T follicular helper cell (primary cell): ENCODE measurements at regions not wholly inside any gene's neighbourhood (a gene's known extent, or its start where the extent isn't known, plus 50 kb on each side); places are given as distances from the start of the nearest gene placed in this dataset.
"Not testable (repeated sequence)": the region's sequence is repeated elsewhere in the genome, so short reads cannot be mapped to it uniquely, and the experiment has no call there.

Experiments used
- DNase-seq: peaks from one replicate; pipeline ENCODE4 v3.0.0-alpha.2; 2020; ENCODE audit warnings: low read depth

DNA sequence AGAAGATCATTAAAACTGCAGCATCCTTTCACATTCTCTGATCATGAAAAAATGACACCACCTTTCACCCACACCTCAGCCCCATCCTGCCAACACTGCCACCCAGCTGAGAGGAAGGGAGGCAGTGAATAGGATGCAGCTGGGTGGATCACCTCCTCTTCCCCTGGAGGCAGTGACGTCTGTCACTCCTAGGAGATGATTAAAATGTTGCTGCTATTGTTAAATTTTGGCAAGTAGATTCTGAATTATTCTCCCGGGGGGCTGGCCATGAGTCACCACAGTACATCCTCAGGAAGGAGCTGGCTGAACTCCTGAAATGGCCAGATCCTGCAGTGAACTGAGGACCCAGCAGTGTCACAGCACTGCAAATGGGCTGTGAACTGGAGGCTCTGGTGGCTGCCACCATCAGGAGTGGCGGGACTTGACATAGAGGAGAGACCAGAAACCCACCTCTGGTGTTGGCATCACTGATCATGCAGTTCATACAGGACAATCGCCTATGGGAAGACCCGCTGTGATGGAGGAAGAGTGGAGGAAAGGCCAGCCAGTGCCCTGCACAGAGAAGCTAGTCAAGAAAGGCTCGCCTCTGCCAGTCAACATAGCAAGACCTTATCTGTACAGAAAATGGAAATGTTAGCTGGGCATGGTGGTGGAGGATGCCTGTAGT is 199.1 kb downstream of the FAM43A start:
- DNase-seq = no peak

DNA sequence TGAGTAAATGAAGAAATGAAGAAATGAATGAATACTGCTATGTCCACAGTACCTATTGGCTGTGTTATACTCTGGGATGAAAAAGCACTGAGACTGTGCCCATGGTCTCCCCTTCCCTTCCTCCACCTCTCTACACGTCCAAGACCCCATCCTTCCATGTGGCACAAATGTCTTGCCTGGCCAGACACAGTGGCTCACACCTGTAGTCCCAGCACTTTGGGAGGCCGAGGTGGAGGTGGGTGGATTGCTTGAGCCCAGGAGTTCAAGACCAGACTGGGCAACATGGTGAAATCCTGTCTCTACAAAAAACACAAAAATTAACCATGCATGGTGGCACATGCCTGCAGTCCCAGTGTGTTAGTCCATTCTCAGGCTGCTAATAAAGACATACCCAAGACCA is 200.1 kb downstream of the FAM43A start:
- no peak for DNase-seq

DNA sequence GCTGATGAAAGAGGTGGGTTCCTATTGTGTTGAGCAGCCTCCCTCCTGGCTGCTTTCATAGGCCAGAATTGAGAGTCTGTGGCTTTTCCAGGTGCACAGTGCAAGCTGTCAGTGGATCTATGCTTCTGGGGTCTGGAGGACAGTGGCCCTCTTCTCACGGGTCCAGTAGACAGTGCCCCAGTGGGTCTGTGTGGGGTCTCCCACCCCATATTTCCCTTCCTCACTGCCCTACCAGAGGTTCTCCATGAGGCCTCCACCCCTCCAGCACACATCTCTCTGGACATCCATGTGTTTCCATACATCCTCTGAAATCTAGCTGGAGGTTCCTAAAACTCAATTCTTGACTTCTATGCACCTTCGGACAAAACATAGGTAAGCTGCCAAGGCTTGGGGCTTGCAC is 201.2 kb downstream of the FAM43A start:
- no peak for DNase-seq

DNA sequence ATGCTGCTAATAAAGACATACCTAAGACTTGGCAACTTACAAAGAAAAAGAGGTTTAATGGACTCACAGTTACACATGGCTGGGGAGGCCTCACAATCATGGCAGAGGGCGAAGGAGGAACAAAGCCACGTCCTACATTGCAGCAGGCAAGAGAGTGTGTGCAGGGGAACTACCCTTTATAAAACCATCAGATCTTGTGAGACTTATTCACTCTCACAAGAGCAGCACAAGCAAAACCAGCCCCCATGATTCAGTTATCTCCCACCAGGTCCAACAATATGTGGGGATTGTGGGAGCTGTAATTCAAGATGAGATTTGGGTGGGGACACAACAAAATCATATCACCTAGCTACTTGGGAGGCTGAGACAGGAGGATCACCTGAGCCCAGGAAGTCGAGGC is 202.4 kb downstream of the FAM43A start:
- DNase-seq = not testable (repeated sequence)

DNA sequence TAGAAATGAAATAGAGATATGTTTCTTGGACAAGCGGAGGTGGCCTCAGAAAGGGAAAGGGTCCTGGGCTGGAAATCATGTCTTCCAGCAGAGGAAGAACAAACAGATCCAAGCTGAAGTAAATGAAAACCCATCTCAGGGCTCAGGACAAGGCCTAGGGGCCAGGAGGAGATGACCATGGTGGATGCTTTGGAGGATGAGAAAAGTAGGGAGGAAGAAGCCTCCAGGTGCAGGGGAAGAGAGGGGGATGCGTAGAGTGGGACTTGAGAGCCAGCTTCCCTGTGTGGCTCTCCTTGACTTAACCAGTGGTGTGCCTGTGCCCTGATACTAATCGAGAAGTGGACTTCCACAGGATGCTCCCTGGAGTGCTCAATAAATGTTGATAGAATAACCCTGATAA is 203.2 kb downstream of the FAM43A start:
- no peak for DNase-seq

DNA sequence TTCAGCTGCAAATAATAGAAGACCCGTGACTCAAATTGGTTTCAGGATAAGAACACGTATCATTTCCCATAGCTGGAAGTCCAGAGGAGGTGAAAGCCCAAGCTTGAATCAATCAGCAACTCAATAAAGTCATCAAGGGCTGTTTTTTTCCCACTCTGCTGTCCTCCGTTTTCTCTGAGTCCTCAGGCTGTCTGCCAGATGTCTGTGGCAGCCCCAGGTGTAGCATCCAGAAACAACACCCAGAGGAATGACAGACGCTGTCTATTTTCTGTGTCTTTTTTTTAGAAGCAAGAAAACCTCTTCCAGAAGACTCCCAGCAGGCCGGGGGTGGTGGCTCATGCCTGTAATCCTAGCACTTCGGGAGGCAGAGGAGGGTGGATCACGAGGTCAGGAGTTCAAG is 204.4 kb downstream of the FAM43A start:
- DNase-seq = no peak

DNA sequence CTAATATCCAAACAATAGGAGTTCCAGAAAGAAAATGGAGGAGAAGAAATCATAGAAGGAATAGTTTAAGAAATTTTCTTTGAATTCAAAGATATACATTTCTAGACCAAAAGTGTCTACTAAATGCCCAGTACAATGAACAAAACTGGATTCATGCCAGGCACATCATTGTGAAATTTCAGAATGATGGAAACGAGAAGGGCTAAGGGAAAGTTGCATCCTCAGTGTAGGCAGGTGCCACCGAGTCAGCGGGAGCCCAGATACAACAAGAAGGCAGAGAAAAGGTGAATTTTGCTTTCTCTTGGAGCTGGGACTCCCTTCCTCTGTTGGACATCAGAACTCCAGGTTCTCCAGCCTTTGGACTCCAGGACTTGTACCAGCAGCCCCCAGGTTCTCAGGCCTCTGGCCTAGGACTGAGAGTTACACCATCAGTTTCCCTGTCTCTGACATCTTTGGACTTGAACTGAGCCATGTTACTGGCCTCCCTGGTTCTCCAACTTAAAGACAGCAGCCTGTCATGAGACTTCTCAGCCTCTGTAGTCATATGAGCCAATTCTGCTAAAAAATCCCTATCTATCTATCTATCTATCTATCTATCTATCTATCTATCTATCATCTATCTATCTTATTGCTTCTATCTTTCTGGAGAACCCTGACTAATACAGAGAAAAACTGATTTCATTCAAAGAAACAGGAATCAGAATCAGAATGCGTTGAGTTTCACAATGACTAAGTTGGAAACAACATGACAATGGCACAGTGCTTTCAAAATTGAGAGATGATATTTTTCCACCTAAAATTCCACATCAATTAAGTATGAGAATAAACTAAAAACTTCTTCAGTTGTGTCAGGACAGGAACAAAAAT is 207.7 kb downstream of the FAM43A start:
- no peak for DNase-seq

DNA sequence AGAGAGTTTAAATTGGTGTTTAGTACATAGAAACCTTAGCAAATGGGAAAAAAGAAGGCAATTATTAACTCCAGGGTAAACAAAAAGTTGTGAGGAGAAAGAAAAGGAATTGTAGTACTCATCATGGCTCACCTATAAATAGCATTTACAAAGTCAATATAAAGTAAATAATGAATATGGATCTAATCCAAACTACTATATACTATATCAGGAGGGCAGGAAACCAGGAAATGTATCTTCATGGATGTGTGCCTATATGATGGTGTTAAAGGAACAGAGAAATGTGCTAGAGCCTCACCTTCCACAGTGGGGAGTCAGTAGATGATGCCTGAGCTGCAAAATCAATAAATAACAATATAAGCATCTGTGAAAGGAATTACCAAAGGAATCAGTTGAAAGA is 208.9 kb downstream of the FAM43A start:
- no peak for DNase-seq

DNA sequence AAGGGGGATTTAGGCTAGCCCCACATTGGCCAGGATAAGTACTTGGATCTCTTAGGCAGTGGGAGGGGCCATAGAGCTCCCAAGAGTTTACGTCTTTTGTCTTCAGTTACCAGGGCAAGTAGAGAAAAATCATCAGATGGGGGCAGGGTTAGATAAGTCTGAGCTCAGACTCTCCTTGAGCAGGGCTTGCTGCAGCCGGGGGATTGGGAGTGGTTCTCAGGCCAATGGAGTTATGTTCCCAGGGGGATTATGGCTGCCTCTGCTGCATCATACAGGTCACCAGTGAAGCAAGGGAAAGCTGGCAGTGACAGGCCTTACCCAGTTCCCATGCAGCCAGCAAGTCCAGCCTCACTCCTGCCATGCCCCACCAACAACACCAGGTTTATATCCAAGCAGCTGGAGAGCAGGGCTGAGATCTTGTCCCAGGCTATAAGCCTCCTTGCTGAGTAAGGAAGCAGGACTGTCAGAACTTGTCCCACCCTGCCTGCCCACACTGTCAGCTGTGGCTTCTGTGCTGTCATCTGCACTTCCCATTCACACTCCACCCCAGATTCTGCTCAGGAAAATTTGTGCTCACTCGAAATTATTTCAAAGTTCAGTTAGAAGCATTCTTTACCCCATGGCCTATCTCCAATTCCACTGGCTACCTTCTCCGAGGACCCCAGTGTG is 215.3 kb downstream of the FAM43A start:
- no peak for DNase-seq

DNA sequence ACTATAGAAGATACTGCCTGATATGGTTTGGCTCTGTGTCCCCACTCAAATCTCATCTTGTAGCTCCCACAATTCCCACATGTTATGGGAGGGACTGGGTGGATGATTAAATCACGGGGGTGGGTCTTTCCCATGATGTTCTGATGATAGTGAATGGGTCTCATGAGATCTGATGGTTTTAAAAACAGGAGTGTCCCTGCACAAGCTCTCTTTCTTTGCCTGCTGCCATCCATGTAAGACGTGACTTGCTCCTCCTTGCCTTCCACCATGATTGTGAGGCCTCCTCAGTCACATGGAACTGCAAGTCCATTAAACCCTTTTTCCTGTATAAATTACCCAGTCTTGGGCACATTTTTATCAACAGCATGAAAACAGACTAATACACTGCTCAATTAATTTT is 217.8 kb downstream of the FAM43A start:
- not testable (repeated sequence) for DNase-seq

DNA sequence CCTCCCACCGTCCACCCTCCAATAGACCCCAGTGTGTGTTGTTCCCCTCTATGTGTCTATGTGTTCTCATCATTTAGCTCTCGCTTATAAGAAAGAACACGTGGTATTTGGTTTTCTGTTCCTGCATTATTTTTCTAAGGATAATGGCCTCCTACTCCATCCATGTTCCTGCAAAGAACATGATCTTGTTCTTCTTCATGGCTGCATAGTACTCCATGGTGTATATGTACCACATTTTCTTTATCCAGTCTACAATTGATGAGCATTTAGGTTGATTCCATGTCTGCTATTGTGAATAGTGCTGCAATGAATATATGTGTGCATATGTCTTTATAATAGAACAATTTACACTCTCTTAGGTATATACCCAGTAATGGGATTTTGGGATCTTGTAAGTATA is 219.3 kb downstream of the FAM43A start:
- DNase-seq = not testable (repeated sequence)

DNA sequence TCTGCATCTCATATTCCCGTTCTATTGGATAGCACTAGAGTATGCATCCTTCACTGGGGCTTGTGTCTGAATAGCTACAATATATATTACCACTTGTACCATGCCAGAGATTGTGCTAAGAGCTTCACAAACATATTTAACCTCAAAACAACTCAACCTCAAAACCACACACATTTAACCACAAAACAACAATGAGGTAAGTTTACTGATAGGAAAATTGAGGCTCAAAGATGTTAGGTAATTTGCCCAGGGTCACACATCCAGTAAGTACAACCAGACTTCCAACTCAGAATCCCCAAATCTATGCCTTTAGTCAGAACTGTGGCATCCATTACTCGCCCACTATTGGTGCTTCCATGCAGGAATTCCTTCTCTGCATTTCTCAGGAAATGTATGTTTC is 220.0 kb downstream of the FAM43A start:
- DNase-seq = no peak

DNA sequence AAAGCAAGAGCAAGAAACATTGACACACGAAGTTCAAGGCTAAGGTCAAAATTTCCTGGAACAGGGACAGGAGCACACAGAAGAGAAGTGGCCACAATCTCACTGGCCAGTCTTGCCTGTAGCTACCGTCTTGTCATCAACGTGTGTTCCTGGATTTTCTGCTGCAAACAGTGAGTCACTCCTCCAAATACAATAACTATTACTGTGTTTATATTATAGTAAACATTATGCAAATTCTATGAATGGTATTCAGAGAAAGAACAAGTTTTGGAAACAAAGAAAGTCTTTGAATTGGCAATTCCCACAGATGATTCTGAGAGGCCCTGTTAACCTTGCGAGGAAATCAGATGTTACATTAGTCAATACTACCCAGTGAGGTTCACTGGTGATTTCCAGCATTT is 220.5 kb downstream of the FAM43A start:
- no peak for DNase-seq

DNA sequence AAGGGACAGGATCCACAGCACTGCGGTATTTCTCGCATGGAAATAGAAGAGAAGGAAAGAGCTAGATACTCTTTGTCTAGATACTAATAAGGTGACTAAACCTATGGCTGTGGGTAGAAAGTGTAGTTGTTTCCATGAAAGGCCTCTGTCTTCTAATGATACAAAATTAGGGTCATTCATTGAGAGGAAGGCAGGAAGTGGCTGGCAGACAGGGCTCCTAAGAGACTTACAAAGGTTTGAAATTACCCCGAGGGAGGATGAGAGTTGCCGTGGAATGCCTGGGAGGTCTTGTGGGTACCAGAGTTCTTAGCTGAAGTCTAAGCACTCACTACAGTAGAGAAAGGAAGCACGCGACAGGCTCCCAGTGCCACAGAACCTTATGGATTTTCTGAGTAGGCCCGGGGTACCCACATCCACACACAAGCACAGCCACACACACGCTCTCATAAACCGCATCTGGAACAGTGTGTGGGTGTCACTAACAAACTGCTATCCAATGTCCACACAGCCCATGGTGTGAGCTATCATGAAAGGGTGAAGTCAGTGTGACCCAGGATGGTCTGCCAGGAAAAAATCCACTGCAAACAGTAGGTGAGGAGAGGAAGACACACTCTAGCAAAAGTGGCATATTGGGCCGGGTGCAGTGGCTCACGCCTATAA is 221.4 kb downstream of the FAM43A start:
- no peak for DNase-seq

DNA sequence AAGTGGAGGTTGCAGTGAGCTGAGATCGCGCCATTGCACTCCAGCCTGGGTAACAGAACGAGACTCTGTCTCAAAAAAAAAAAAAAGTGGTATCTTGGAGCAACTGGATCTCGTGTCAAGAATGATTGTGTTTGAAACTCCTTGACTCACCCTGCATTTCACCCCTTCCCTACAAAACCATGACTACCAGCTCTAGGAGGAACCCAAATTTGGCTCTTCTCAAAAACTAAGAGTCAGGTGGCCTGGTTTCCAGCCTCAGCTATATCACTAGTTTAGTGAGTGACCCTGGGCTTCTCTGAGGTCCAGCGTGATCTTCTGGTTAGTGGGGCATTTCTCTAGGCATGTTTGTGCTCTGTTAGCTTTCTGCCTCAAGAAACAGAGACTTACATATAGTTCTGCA is 222.1 kb downstream of the FAM43A start:
- DNase-seq = no peak

DNA sequence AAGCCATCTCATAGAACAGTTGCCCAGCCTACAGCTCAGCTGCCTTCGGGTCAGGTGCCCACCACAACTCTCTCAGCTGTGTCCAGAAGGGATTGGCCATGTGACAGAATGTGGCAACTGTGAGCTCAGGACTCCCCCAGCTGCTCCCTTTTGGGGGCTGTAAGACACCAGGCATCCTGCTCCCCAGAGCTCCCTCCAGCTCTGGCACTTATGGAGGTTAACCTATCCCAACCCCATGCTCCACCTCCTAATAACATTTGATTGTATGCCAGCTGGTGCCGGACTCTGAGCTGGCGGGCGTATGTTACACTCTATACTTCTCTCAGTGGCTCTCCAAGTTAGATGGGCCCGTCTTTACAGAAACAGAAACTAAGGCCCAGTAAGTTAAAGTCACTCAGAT is 222.8 kb downstream of the FAM43A start:
- DNase-seq = no peak

DNA sequence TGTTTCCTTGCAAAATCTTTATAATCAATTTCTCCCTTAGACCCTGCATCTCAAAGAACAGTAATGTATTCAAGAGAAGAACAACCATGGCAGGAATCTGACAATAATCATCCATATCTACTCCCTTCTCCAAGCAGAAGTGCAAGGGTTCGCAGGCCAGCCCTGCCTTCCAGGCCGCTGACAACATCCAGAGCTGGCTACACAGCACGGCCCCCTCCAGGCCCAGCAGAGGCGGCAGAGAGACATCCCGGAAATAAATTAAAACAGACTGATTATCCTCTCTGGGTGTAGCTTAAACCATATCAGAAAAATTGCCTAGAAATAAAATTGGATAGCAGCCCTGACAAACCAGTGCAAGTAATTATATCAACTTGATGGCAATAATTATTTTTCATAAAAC is 223.3 kb downstream of the FAM43A start:
- DNase-seq = no peak

DNA sequence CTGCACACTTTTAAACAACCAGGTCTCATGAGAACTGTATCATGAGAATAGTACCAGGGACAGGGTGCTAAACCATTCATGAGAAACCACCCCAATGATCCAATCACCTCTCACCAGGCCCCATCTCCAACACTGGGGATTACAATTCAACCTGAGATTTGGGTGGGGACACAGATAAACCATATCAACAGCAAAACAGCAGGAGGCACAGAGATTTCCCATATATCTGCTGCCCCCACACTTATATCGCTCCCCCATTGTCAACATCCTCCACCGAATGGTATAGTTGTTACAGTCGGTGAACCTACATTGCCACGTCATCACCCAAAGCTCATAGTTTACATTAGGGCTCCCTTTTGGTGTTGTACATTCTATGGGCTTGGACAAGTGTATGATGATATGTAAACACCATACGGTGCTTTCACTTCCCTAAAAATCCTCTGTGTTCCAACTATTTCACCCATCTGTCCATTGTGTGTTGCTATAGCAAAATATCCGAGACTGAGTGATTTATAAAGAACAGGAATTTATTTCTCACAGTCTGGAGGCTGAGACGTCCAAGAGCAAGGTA is 224.8 kb downstream of the FAM43A start:
- no peak for DNase-seq

DNA sequence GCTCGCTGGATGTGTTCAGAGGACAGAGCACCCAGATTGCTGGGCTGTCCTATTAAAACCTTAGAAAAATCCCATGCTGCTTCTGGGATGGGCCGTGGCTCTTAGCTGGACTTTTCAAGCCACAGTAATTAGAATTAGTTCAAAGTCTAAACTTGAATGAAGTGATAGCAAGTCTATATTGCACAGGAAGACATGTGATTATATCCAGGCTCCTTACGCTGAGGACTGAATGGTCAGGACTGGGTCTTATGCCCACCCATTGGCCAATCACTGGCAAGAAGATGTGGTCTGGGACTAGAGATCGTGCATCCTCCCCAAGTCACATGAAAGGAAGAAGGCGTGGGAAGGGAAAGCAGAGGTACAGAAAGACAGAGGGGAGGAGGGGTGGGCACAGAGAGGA is 227.6 kb downstream of the FAM43A start:
- DNase-seq = no peak

DNA sequence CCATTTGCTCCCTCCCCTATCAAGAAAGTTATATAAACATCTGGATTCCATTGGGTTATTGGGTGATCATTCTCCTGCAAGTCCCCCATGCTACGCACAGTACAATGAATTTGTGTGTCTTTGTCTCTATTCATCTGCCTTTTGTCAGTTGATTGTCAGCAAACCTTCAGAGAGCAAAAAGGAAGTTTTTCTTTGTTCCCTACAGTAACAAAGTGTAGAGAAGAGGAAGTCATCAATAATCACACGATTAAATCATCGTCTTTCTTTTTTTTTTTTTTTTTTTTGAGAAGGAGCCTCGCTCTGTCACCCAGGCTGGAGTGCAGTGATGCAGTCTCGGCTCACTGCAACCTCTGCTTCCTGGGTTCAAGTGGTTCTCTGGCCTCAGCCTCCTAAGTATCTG is 239.2 kb downstream of the FAM43A start:
- DNase-seq = not testable (repeated sequence)

DNA sequence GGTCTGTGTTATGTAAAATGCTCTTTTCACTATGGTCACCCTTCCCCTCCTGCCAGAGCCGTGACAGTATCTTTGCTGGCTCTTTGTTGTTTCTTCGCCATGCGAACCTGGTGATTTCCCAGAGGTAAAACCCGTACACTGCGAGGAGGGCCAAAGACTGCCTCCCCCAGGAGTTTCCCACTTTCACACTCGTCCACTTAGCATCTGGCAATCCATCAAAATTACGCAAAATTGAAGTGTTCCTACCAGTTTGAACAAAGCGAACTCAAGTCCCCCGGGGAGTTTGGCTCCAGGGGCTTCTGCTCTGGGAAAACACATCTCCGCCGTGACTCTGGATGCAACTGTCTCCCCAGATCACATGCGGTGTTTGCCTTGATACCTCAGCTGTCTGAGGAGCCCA is 239.9 kb downstream of the FAM43A start:
- DNase-seq = no peak

DNA sequence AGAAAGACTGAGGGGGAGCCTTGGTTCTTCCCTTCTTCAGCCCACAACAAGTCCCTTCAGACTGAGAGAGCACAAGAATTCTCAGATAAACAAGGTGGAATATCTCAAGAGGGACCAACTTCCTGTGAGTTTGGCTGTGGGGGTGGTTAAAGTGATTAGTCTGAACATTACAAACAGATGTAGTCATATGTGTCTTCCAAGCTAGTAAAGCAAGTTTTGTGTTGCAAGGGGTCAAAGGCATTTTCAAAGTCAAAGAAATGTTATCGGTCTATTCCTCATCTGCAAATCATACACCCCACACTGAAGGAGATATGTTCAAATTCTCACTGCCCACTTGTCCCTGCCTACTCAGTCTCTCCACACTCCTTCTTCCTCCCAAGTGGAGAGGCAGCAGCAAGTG is 242.5 kb downstream of the FAM43A start:
- no peak for DNase-seq
